GM12872 (cell line): ENCODE measurements at regions not wholly inside any gene's neighbourhood (a gene's known extent, or its start where the extent isn't known, plus 50 kb on each side); places are given as distances from the start of the nearest gene placed in this dataset.

Experiments
- TF ChIP-seq, protein P1 (sequence below): IDR thresholded peaks from 3 replicates; pipeline ENCODE4 v1.5.1; 2011; ENCODE audit warnings: low read depth, mild to moderate bottlenecking, low read length, moderate library complexity; ENCODE audit not compliant: insufficient read depth

GRCh38 chr3:146912241-146913015 is 307.3 kb upstream of the PLSCR5 start:
- TF ChIP-seq, protein P1, sequence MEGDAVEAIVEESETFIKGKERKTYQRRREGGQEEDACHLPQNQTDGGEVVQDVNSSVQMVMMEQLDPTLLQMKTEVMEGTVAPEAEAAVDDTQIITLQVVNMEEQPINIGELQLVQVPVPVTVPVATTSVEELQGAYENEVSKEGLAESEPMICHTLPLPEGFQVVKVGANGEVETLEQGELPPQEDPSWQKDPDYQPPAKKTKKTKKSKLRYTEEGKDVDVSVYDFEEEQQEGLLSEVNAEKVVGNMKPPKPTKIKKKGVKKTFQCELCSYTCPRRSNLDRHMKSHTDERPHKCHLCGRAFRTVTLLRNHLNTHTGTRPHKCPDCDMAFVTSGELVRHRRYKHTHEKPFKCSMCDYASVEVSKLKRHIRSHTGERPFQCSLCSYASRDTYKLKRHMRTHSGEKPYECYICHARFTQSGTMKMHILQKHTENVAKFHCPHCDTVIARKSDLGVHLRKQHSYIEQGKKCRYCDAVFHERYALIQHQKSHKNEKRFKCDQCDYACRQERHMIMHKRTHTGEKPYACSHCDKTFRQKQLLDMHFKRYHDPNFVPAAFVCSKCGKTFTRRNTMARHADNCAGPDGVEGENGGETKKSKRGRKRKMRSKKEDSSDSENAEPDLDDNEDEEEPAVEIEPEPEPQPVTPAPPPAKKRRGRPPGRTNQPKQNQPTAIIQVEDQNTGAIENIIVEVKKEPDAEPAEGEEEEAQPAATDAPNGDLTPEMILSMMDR = no peak

DNA sequence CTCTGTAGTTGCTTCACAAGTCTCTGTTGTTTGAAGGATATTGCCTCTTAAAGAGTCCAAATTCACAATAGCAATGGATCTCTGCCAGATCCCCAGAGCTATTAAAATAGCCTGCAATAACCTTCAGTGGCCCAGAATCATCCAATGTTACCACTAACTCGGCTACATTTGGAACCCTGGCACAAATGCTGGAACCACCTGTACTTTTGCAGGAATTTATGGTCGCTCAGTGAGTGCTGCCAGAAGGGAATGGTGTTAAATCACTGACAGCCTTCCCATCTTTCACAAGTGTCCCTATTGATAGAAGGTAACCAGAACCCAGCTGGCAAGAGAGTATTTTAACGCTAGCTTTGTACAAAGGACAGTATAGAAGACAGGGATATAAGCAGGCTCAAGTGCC is 298.8 kb upstream of the PLSCR5 start:
- TF ChIP-seq, protein P1 = no peak

DNA sequence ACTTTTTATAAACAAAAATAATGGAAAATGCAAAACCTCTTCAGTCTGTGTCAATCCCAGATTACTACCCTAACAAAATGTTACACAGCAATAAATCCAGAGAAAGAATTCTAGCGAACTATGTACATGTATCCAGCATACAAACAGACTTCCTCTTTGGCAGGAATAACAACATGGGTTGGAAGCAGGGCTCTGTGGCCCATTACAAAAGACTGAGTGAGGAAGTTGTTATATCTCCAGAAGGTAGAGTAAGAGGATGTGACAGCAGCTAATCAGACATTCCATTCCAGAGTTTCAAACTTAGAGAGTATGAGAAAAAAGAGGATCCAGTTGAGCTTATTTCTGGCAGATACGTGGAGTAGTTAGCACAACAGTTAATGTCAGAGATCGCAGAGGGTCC is 294.0 kb upstream of the PLSCR5 start:
- TF ChIP-seq, protein P1 = no peak

GRCh38 chr3:146896711-146897110 is 291.6 kb upstream of the PLSCR5 start:
- TF ChIP-seq, protein P1 = no peak

DNA sequence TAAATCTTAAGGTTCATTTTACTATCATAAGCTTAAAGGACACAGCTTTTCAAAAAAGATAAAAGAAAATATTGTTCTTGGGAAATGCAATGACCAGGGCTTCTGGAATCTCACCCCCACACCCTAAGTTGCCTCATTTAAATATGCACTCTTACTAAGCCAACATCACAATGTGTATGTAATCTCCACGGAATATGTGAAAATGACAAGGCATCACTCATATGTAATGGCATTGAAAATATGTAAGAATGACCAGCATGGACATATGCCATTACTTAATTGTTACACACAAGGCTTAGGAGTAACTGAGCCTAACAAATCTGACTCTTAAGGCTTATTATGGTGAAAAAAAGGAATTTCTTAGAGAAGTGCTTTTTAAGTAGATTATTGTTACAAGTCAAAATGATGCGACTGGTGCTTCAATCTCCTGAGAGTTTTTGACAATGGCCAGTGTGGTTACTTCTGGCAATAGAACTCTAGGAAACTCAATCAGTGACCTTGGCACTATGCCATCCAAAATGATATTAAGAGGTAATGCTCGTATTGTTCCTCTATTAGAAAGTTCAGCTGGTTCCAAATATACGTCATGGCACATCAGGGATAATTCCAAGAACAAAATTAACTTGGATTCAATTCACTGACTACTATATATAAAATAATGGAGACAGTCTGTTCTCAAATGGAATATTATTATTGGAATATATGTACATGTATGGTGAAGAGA is 290.0 kb upstream of the PLSCR5 start:
- TF ChIP-seq, protein P1 = no peak

DNA sequence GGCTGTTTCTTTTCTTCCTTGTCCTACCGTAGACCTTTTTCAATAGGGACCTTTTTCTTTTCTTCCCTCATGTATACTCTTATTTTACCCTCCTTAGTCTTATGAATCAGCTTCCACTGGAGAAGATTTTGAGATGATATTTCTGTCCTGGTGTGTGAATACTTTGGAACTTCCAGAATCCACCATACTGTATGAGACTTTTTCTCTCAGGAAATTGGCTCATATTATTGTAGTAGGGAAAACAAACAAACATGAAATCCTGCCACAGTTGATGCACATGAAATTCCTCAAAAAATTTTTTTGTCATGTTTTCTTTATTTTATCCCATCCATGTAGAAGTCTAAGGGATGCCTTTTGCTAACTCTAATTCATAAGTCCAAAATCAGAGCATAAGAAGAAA is 289.3 kb upstream of the PLSCR5 start:
- TF ChIP-seq, protein P1 = no peak

GRCh38 chr3:146892041-146892440 is 286.9 kb upstream of the PLSCR5 start:
- TF ChIP-seq, protein P1 = no peak
